Upper lobe of left lung (tissue), 4 donors: ENCODE measurements at regions not wholly inside any gene's neighbourhood (a gene's known extent, or its start where the extent isn't known, plus 50 kb on each side); places are given as distances from the start of the nearest gene placed in this dataset.

Source experiments
- EP300 ChIP-seq, 4 donors: sonication (generic); formaldehyde crosslinking; IDR thresholded peaks; one replicate each; pipeline ENCODE4 v1.5.1; 2017; ENCODE audit warnings: antibody characterized with exemption in 4 of 4, control low read depth in 2 of 4
- POLR2A ChIP-seq, 4 donors: fragments of 450-650 bp; IDR thresholded peaks; one replicate each; pipeline ENCODE4 v1.5.1; 2016 to 2017; ENCODE audit warnings: antibody characterized with exemption in 4 of 4, mild to moderate bottlenecking in 2 of 4
- POLR2AphosphoS5 ChIP-seq, 2 donors: sonication (generic); formaldehyde crosslinking; IDR thresholded peaks; one replicate each; pipeline ENCODE4 v1.5.1; 2017; ENCODE audit warnings: antibody characterized with exemption in 2 of 2
- TF ChIP-seq, protein P1 (sequence below), 6 experiments: fragments of 450-650 bp in 4 of 6; fragments of 200-600 bp in 2 of 6; sonication (generic) in 2 of 6; IDR thresholded peaks; one replicate each; pipeline ENCODE4 v1.5.1; 2016 to 2019; ENCODE audit warnings: antibody characterized with exemption in 6 of 6

DNA sequence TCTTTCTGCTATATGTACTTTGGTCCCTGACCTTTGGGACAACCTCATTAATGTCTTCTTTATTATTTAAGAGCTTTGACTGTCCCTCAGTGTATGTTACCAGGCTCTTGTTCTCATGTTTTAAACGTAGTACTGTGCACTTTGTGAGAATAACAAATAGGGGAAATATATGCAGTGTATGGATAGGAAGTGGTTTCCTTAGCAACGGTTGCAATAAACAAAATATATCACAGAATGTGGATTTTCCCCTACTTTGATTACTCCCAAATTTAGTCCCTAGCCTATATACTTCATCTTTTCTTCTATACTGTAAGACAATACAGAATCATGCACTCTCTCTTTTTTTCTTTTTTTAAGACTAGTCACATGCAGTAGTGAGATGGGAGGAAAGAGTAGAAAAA is 123.8 kb upstream of the AKIRIN2 start:
- no peak for TF ChIP-seq POLR2A (IDR thresholded peaks at IDR 0.05)
- TF ChIP-seq, protein P1, sequence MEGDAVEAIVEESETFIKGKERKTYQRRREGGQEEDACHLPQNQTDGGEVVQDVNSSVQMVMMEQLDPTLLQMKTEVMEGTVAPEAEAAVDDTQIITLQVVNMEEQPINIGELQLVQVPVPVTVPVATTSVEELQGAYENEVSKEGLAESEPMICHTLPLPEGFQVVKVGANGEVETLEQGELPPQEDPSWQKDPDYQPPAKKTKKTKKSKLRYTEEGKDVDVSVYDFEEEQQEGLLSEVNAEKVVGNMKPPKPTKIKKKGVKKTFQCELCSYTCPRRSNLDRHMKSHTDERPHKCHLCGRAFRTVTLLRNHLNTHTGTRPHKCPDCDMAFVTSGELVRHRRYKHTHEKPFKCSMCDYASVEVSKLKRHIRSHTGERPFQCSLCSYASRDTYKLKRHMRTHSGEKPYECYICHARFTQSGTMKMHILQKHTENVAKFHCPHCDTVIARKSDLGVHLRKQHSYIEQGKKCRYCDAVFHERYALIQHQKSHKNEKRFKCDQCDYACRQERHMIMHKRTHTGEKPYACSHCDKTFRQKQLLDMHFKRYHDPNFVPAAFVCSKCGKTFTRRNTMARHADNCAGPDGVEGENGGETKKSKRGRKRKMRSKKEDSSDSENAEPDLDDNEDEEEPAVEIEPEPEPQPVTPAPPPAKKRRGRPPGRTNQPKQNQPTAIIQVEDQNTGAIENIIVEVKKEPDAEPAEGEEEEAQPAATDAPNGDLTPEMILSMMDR (IDR thresholded peaks at IDR 0.05), result no peak
- TF ChIP-seq EP300 (IDR thresholded peaks at IDR 0.05), result no peak
- TF ChIP-seq POLR2AphosphoS5 (IDR thresholded peaks at IDR 0.05), result no peak
